LNCAP (cell line): ENCODE measurements at regions not wholly inside any gene's neighbourhood (a gene's known extent, or its start where the extent isn't known, plus 50 kb on each side); places are given as distances from the start of the nearest gene placed in this dataset.

ENCODE experiments used
- CTCF ChIP-seq: fragments of 450-650 bp; IDR thresholded peaks from 2 replicates; pipeline ENCODE4 v1.5.1; 2017; ENCODE audit warnings: mild to moderate bottlenecking

- no peak for TF ChIP-seq CTCF
Observed at GRCh38 chr7:19369806-19370205, 224.6 kb upstream of the FERD3L start.

GRCh38 chr7:19369182-19369581 lies 224.0 kb upstream of the FERD3L start:
- TF ChIP-seq CTCF, result no peak

- TF ChIP-seq CTCF, result no peak
Observed at GRCh38 chr7:19368491-19368925, 223.3 kb upstream of the FERD3L start.

GRCh38 chr7:19364950-19365349 lies 219.7 kb upstream of the FERD3L start:
- TF ChIP-seq CTCF, result no peak

GRCh38 chr7:19362099-19362498 lies 216.9 kb upstream of the FERD3L start:
- no peak for TF ChIP-seq CTCF

GRCh38 chr7:19353180-19353579 lies 208.0 kb upstream of the FERD3L start:
- TF ChIP-seq CTCF, result no peak

GRCh38 chr7:19352305-19352695 lies 207.1 kb upstream of the FERD3L start:
- no peak for TF ChIP-seq CTCF
